K562 (cell line): ENCODE measurements at regions not wholly inside any gene's neighbourhood (a gene's known extent, or its start where the extent isn't known, plus 50 kb on each side); places are given as distances from the start of the nearest gene placed in this dataset.

Source experiments
- ATAC-seq: fragments of 200-7000 bp; cut with Tn5 transposase; 3 replicates; pipeline ENCODE4 v1.9.1; 2020; ENCODE audit warnings: moderate library complexity
- BruUV-seq: library from RNA; stranded (reverse); fragments of 400-500 nt; replicated peaks from 2 replicates; lab custom pipeline; 2021; lab: Mats Ljungman, UMichigan
- CTCF ChIA-PET: fragments of 300-600 bp; formaldehyde crosslinking; extraction: SDS; loops from one replicate; lab custom pipeline; 2021; ENCODE audit warnings: low intra/inter-chr PET ratio; lab: Yijun Ruan, JAX
- POLR2A ChIA-PET: fragments of 300-600, 350-650 bp; sonication (Branson Sonifier 250); formaldehyde crosslinking; extraction: SDS; loops from one replicate; lab custom pipeline; 2021; ENCODE audit warnings: antibody characterized with exemption, inconsistent platforms; lab: Yijun Ruan, JAX
- DNase-seq, 4 experiments: peaks; one replicate each; pipeline versions ENCODE4 v3.0.0 to v3.0.0-alpha.2; 2011 to 2018; ENCODE audit warnings: low spot score in 3 of 4, mixed read lengths in 3 of 4; ENCODE audit errors: extremely low read depth in 1 of 4
- FAIRE-seq: peaks from 2 replicates; lab custom pipeline; 2011; peaks lifted over from hg19 to GRCh38; lab: Jason Lieb, UNC
- H2AFZ ChIP-seq: 2 replicates; pipeline ENCODE4 v1.6.0; 2011; ENCODE audit warnings: low read depth, low read length, control low read depth, inconsistent platforms
- H3K27ac ChIP-seq: fragments of 200-600 bp; 3 replicates; pipeline ENCODE4 v1.8.0; 2011; ENCODE audit warnings: low read depth, mild to moderate bottlenecking, control low read depth, inconsistent platforms, low read length, moderate library complexity, mixed read lengths; ENCODE audit errors: extremely low read depth
- H3K27me3 ChIP-seq, 2 experiments: fragments of 300-600 bp in 1 of 2; 2 replicates in 1 of 2; 3 replicates in 1 of 2; pipeline versions ENCODE4 v1.6.0 to v1.8.0; 2011; ENCODE audit warnings: inconsistent platforms in 2 of 2, low read length in 2 of 2, mild to moderate bottlenecking in 1 of 2, mixed read lengths in 1 of 2, moderate library complexity in 1 of 2; ENCODE audit not compliant: control insufficient read depth in 2 of 2, insufficient read depth in 2 of 2
- H3K36me3 ChIP-seq: fragments of 300-600 bp; 3 replicates; pipeline ENCODE4 v1.8.0; 2011; ENCODE audit warnings: mild to moderate bottlenecking, low read length, inconsistent platforms; ENCODE audit not compliant: control insufficient read depth, insufficient read depth
- H3K4me1 ChIP-seq, 2 experiments: fragments of 200-600 bp in 1 of 2; replicated peaks in 1 of 2; 2 replicates in 1 of 2; 3 replicates in 1 of 2; pipeline versions ENCODE4 v1.5.1 to v1.8.0; 2011; ENCODE audit warnings: inconsistent platforms in 2 of 2, low read length in 2 of 2, mild to moderate bottlenecking in 1 of 2, mixed read lengths in 1 of 2, moderate library complexity in 1 of 2; ENCODE audit not compliant: control insufficient read depth in 2 of 2, insufficient read depth in 2 of 2
- H3K4me2 ChIP-seq: 2 replicates; pipeline ENCODE4 v1.6.1; 2011; ENCODE audit warnings: low read length, control low read depth, inconsistent platforms, mixed read lengths; ENCODE audit not compliant: insufficient read depth
- H3K4me3 ChIP-seq: fragments of 200-600 bp; sonication (generic), shearing (Covaris generic); 2 replicates; pipeline ENCODE4 v1.5.1; 2016; ENCODE audit warnings: control low read depth, inconsistent platforms
- H3K79me2 ChIP-seq: fragments of 200-600 bp; 3 replicates; pipeline ENCODE4 v1.8.0; 2011; ENCODE audit warnings: low read length, inconsistent platforms; ENCODE audit not compliant: control insufficient read depth, insufficient read depth
- H3K9ac ChIP-seq, 2 experiments: 2 replicates each; pipeline versions ENCODE4 v1.6.0 to v1.6.1; 2011; ENCODE audit warnings: low read depth in 2 of 2, low read length in 2 of 2, control low read depth in 1 of 2, inconsistent platforms in 1 of 2, mild to moderate bottlenecking in 1 of 2, mixed read lengths in 1 of 2; ENCODE audit not compliant: insufficient read depth in 1 of 2
- H3K9me1 ChIP-seq: one replicate; pipeline ENCODE4 v1.6.0; 2011; ENCODE audit warnings: inconsistent platforms, mild to moderate bottlenecking, low read length, moderate library complexity; ENCODE audit not compliant: control insufficient read depth, insufficient read depth
- H3K9me3 ChIP-seq: replicated peaks from 2 replicates; pipeline ENCODE4 v1.5.1; 2011; ENCODE audit warnings: low read depth, low read length, inconsistent platforms; ENCODE audit not compliant: control insufficient read depth, insufficient read depth
- H4K20me1 ChIP-seq: replicated peaks from 2 replicates; pipeline ENCODE4 v1.6.1; 2011; ENCODE audit warnings: low read length, inconsistent platforms, mixed read lengths; ENCODE audit not compliant: control insufficient read depth, insufficient read depth
- ZNF668 ChIP-seq: fragments of 250-450 bp; sonication (Bioruptor Pico); IDR thresholded peaks from 2 replicates; pipeline ENCODE4 v1.8.0; 2022; ENCODE audit warnings: mild to moderate bottlenecking, inconsistent platforms
- WGBS: fragments of 100-300 bp; shearing (Covaris generic); methylation state at CpG from one replicate; pipeline ENCODE4 v1.1.6; 2016; ENCODE audit warnings: low coverage, mixed read lengths; ENCODE audit not compliant: insufficient coverage; ENCODE audit errors: missing lambda C conversion rate; 5-methylcytosine and 5-hydroxymethylcytosine counted together
- in situ Hi-C: fragments of 300-500 bp; cut with MboI; formaldehyde crosslinking; loops from 4 replicates; pipeline ENCODE4 v1.15.0; 2018; ENCODE audit warnings: inconsistent platforms, mixed read lengths
- intact Hi-C: fragments of 100-400 bp; cut with micrococcal nuclease; formaldehyde crosslinking; loops from 2 replicates; pipeline ENCODE4 v1.14.2; 2022
- TF ChIP-seq, protein P1 (sequence below): sonication (generic); formaldehyde crosslinking; IDR thresholded peaks from 2 replicates; pipeline ENCODE4 v1.8.1; 2023; ENCODE audit warnings: missing genetic modification reagents, mild to moderate bottlenecking, borderline replicate concordance
- TF ChIP-seq, protein P2 (sequence below): fragments of 250-450 bp; sonication (Bioruptor Pico); IDR thresholded peaks from 2 replicates; pipeline ENCODE4 v1.8.0; 2022; ENCODE audit warnings: moderate library complexity, mild to moderate bottlenecking, inconsistent platforms

DNA sequence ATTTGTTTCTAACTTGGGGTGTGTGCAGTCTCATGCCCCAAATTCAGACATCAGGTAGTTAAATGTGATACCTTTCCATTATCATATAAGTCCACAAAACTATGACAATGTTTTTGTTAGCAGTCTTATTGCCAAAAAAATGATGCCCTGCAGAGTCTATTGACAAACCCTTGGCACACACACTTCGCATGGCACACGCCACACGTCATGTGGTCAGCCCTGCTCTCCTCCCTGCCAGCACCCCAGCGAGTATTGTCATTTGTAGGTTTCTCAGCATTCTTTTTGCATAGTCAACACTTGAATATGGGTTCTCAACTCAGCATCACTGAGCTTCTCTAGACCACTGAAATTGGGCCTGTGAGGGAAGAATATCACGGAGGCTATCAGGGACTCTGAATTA lies 356.0 kb downstream of the INHBA start (continued):
- TF ChIP-seq, protein P1, sequence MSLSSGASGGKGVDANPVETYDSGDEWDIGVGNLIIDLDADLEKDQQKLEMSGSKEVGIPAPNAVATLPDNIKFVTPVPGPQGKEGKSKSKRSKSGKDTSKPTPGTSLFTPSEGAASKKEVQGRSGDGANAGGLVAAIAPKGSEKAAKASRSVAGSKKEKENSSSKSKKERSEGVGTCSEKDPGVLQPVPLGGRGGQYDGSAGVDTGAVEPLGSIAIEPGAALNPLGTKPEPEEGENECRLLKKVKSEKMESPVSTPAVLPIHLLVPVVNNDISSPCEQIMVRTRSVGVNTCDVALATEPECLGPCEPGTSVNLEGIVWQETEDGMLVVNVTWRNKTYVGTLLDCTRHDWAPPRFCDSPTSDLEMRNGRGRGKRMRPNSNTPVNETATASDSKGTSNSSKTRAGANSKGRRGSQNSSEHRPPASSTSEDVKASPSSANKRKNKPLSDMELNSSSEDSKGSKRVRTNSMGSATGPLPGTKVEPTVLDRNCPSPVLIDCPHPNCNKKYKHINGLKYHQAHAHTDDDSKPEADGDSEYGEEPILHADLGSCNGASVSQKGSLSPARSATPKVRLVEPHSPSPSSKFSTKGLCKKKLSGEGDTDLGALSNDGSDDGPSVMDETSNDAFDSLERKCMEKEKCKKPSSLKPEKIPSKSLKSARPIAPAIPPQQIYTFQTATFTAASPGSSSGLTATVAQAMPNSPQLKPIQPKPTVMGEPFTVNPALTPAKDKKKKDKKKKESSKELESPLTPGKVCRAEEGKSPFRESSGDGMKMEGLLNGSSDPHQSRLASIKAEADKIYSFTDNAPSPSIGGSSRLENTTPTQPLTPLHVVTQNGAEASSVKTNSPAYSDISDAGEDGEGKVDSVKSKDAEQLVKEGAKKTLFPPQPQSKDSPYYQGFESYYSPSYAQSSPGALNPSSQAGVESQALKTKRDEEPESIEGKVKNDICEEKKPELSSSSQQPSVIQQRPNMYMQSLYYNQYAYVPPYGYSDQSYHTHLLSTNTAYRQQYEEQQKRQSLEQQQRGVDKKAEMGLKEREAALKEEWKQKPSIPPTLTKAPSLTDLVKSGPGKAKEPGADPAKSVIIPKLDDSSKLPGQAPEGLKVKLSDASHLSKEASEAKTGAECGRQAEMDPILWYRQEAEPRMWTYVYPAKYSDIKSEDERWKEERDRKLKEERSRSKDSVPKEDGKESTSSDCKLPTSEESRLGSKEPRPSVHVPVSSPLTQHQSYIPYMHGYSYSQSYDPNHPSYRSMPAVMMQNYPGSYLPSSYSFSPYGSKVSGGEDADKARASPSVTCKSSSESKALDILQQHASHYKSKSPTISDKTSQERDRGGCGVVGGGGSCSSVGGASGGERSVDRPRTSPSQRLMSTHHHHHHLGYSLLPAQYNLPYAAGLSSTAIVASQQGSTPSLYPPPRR: no peak

DNA sequence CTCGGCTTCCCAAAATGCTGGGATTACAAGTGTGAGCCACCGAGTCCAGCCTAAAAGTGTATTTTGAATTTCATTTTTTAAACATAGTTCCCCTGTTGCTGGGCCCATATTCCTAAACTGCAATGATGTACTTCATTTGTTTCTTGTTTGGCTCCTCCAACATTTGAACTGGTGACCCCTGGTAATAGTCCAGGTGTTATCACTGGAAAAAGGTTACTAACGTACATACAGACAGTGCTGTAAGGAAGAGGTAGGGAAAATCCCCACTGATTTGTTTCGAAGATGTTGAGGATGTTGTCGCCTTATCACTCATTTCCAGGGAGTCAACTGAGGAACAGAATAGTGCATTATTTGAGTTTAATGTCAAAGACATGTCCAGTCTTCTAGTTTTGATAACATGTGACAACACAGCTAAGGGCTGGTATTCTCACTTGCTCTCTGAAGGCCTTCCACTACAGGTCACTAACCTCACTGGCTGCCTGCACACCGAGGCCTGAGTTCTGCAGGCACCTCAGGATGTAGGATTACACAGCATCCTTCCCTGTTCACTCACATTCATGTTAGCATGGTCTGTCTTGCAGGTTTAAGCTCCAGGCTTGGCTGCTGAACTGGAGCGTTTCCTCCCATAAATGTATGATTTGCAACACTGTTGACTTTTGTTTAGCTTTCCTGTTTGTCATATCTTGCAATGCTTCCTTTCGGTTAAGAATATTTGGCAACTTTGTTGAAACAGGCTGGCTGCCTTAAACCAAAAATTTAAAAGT lies 362.8 kb downstream of the INHBA start:
- Histone ChIP-seq H3K27me3 (no peaks in the 10 kb centered on the region), H3K9ac (no peak overlapping the region), H3K4me3 (no peak overlapping the region), H3K79me2 (no peaks in the 10 kb centered on the region), H3K9me3 (0 out of 2 replicates have a peak, but pooled peaks cover 2% of the 10 kb centered on the region), H3K4me2 (no peak overlapping the region), H3K27ac (no peak overlapping the region), H3K4me1 (no peaks in the 10 kb centered on the region), H2AFZ (no peak overlapping the region), H3K36me3 (no peaks in the 10 kb centered on the region), H4K20me1 (no peaks in the 10 kb centered on the region), H3K9me1 (no peaks in the 10 kb centered on the region)
- DNase-seq (no peak), FAIRE-seq (no peak), ATAC-seq (no peak)
- TF ChIP-seq, protein P2, sequence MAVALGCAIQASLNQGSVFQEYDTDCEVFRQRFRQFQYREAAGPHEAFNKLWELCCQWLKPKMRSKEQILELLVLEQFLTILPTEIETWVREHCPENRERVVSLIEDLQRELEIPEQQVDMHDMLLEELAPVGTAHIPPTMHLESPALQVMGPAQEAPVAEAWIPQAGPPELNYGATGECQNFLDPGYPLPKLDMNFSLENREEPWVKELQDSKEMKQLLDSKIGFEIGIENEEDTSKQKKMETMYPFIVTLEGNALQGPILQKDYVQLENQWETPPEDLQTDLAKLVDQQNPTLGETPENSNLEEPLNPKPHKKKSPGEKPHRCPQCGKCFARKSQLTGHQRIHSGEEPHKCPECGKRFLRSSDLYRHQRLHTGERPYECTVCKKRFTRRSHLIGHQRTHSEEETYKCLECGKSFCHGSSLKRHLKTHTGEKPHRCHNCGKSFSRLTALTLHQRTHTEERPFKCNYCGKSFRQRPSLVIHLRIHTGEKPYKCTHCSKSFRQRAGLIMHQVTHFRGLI (CRISPR knock-in tag): no peak
- TF ChIP-seq ZNF668 (CRISPR knock-in tag): no peak
- intact Hi-C loops: no loop called here
- no TSS peak for BruUV-seq
- CTCF ChIA-PET: no interaction called here
- WGBS: 2% methylated on average over 7 of the region's 8 CpGs
- in situ Hi-C loops: no loop called here
- POLR2A ChIA-PET: no interaction called here
